ENCODE measurements at regions not wholly inside any gene's neighbourhood (a gene's known extent, or its start where the extent isn't known, plus 50 kb on each side); places are given as distances from the start of the nearest gene placed in this dataset.

- TF ChIP-seq CTCF (IDR thresholded peaks at IDR 0.05) (no peak), EP300 (IDR thresholded peaks at IDR 0.05) (no peak), POLR2A (IDR thresholded peaks at IDR 0.05) (no peak)
These were observed 243.6 kb upstream of the RBMS1 start for GRCh38 chr2:160737247-160737646.

All from tibial nerve (tissue), 4 donors.